Fibroblast of peridontal ligament (primary cell): ENCODE measurements at regions not wholly inside any gene's neighbourhood (a gene's known extent, or its start where the extent isn't known, plus 50 kb on each side); places are given as distances from the start of the nearest gene placed in this dataset.

ENCODE experiments used
- DNase-seq: peaks from one replicate; pipeline ENCODE4 v3.0.0-alpha.2; 2010; ENCODE audit errors: extremely low read depth

DNA sequence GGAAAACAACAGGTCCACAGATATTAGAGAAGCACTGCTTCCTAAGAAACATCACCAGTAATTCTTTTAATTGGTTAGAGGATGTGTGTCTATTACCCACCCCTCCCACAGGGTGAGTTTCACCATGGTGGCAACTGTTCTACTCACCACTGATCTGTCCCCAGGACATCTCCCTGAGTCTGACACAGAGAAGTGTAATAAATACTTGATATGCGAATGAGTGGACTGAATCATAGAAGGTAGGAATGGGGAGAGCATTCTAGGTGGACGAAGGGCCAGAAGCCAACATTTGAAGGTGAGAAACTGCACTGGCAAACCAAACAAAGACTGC, 452.7 kb upstream of the PROK2 start:
- DNase-seq: no peak

DNA sequence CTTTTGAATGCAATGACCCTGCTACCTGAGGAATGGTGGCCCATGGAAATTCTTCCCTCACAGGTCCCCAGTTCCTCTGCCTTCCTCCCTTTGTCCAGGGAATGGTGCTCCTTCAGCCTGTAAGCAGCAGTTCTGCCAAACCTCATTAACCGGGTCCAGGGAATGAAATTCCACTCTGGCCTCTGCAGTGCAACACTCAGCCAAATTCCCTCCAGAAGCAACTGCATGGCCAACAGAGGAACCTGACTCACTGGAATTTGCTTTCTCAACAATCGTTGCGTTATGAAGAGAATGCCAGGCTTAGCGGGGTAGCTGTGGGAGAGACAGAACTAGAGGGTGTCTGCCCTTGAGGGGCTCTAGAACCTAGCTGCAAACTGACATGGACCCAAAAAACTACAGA, 449.4 kb upstream of the PROK2 start:
- DNase-seq: peak; percentile 93

DNA sequence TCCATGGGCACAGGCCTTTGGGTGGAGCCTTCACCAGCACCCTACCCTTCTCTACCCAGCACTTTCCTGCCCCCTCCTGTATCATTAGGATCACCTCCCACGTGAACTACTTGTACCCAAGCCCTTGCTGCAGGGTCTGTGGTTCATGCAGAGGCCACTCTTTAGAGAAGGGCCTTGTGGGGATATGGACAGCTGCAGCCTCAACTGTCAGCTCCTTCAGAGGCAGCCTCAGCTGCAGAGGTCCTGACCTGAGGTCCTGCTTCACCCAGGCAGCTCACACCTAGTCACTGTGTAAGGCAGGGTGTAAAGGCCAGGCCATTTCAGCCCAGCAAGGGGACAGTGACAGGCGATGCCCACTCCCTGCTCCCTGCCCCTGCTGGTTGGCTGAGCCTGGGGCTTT, 448.6 kb upstream of the PROK2 start:
- no peak for DNase-seq

DNA sequence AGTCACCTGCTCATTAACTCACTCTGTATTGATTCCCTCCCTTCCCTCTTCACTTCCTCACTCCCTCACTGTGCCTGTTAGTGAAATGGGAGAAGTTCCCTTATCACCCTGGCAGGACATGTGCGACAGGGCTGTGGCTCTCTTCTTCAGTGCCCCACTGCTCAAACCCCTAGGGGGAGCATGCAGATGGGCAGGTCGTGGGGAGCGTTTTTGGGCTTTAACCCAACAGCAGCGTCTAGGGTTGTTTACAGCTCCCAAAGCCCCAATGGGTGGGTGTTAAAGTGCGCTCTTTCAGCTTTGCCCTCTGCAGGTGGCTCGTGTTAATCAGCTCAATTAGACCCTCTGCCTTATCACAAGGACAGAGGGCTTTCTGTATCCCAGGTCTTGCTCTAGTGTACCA, 447.8 kb upstream of the PROK2 start:
- DNase-seq: no peak

DNA sequence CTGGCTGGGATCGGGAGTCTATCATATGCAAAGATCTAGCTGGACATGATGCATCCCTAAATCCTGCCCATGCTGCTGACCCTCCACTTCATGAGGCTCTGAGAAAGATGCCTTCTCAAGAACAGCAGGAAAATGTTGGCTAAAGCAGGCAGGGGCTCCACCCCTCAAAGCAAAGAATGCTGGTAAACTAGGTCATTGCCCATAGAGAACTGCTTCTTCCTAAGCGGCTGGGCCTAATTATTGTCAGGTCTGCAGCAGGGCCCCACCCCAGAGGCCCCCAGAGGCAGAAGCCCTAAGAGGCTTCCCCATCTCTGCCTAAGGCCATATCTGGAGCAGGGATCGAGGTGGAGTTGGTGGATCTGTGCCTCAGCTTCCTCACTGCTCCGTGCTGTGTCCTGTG, 447.4 kb upstream of the PROK2 start:
- DNase-seq: no peak

DNA sequence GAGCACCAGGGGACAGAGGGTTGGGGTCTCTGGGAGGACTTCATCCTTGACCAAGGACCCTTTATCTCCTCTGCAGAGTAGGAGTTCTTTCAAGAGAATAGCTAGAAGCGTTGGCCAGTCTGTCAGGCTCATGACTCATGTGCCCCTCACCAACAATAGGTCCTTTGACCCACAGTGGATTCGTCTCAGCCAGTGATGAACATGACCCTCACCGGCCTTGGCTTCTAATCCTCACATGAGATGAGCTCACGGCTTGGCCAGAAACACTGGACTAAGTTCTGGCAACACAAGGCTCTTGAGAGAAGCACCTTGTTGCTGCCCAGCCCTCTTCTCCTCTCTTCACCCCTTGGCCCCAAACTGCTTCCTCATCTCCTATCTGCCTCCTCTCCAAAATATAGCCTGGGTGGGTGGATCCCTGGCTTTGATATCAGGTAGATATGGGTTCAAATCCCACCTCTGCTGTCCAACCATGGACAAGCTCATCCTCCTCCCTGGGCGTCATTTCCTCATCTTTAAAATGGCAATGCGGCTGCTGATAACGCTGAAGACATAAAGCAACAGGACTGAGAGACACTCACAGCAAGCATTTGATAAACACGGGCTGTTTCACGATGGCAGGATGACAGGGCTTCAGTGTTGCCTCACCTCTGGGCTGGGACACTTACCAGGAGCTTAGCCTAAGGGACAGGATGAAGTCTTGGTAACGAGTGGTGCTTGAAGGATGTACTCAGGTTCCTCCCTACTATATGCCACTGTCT, 446.7 kb upstream of the PROK2 start:
- no peak for DNase-seq

DNA sequence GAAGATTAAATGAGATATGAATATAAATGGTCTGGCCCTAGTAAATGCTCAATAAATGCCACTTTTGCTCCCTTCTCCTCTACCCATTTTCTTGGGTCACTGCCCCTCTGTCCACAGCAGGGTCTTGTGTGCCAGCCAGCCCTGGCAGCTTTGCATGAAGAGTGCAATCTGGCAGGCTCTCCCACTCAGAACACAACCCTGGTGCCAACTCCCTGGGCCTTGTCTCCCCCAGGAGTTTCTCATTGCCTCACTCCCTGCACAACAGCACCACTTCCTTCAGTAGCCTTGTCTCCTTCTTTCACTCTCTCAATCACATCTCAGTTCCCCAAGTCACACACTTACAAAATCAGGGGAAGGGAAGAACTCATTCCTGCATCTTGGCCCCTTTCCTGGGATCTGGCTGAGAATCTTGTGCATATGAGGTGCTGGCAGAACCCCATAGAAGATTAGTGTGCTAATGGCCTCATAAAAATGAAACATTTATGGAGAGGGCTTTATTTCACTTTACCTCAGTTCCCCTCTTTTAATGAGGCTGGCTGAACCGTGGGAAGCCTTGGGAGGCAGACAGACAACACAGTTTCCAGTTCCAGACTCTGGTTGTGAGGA, 445.9 kb upstream of the PROK2 start:
- DNase-seq: peak; percentile 25

DNA sequence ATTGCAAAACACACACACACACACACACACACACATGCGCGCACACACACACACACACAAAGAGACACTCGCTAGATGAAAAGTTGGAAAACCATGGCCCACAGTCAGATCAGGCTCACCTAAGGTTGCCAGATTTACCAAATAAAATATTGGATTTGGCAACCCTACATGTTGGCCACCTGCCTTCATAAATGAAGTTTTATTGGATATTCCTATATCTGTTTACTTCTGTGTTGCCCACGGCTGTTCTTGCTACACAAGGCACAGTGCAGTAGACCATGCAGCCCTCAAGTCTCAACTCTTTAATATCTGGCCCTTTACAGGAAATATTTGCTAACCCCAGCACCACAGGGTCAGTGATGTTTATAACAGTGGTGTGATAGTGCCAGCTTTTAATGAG, 445.0 kb upstream of the PROK2 start:
- DNase-seq: no peak

DNA sequence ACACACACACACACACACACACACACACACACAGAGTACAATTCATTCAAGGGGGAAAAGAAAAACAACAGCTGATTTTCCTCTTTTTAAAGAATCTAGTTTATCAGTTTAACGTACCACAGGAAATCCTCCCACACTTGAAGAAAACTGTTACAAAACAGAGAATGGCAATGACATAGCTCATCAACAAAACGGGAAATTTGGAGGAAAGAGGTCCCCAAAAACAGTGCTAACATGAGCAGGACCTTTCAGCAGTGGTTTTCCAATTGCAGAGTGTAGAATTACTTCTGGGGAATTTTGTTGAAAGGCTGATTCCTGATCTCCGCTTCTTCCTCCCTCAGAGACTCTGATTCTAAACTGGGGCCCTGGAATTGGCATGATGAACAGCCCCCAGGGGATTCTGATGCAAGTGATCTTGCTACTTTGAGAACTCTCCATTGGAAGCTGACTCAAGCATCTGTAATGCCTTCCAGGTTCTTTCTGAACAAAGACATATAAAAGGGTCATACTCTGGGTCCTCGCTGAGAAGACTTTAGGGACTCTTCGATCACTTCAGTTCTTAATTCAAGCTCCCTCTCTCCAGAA, 442.6 kb upstream of the PROK2 start:
- peak; percentile 28 for DNase-seq

DNA sequence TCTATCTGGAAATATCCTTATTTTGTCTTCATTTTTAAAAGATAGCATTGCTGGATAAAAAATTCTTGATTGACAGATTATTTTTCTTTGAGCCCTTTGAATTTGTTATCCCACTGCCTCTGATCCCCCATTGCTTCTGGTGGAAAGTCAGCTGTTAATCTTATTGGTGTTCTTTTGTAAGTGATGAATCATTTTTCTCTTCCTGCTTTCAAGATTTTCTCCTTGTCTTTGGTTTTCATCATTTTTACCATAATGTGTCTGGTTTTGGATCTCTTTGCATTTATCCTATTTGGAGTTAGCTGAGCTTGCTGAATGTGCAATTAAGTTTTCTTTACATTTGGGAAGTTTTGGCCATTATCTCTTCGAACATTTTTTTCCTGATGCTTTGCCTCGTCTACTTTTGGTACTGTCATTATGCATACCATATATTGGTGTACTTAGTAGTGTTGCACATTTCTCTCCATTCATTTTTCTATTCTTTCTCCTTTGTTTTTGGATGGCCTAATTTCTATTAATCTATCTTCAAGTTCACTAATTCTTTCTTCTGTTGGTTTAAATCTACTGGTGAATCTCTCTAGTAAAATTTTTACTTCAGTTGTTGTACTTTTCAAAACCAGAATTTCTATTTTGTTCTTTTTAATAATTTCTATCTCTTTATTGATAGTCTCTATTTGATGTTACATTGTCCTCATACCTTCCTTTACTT, 440.0 kb upstream of the PROK2 start:
- no peak for DNase-seq

DNA sequence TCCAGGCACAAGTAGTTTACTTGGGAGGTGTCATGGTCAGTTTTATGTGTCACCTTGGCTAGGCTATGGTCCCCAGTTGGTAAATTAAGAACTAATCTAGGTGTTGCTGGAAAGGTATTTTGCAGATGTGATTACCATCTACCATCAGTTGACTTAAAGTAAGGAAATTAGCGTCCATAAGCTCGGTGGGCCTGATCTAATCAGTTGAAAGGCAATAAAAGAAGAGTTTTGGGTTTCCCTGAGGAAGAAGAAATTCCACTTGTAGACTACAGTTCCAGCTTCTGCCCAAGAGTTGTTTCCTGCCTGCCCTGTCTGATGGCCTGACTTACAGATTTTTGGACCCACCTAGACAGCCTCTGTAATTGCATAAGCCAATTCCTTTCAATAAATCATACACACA, 438.7 kb upstream of the PROK2 start:
- no peak for DNase-seq

DNA sequence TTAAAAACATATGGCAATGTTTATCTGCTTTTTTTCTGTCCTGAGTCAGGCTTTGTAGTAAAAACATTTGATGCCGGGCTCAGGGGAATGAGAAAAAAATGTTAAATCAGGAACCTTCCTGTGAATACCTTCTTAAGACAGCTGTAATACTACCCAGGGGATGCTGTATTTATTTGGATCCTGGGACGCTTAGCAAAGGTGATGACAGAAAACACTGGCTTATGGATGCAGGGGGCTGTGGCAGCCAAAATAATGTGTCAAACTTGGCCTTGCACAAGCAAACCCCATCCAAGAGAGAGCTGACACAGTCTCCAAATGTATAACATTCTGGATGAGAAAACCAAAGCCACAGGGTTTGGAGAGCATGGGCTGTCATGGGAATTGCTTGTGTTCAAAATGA, 438.2 kb upstream of the PROK2 start:
- DNase-seq: peak; percentile 60

DNA sequence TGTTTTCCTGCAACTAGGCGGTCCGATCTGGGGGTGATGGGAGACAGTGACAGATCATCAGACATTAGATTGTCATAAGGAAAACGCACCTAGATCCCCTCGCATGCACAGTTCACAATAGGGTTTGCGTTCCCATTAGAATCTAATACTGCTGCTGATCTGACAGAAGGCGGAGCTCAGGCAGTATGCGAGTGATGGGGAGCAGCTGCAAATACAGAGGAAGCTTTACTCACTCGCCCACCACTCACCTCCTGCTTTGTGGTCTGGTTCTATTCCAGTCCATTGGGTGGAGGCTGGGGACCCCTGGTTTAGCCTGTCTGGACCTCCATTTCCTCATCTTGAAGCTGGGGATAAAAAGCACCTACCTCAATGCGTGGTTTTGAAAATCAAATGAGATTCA, 437.5 kb upstream of the PROK2 start:
- no peak for DNase-seq

DNA sequence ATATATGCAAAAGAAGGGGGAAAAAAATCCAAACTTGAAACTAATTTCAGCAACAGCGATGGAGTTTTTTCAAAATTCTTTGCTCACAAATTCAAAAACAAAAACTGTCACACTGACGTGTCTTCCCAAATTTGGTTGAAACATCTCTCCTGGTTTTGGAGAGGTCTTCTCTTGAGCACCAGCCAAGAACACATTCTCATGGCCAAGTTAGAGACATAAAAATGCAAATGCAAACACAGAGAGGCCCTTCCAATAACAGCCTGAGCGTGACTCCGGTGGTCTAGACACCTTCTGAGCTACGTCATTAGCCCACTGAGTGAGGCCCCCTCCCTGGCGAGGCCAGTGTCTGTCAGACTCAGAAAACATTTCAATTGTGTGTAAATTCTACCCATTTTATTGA, 436.0 kb upstream of the PROK2 start:
- DNase-seq: peak; percentile 8

DNA sequence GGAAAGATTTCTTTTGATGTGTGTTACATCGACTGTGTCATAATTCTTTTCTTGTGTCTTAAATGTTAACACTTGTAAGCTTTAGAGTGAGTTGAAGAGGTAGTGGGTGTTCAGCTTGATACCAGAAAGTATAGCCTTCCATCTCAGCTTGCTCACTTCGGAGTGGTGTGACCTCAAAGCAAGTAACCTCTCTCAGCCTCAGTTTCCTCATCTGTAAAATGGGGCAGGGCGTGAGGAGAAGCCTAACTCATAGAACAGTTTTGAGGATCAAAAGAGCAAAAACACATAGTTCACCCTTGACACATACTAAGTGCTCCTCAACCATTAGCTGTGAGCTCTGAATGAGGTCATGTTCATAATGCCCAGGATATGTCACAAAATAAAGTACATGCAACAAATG, 434.8 kb upstream of the PROK2 start:
- DNase-seq: no peak

DNA sequence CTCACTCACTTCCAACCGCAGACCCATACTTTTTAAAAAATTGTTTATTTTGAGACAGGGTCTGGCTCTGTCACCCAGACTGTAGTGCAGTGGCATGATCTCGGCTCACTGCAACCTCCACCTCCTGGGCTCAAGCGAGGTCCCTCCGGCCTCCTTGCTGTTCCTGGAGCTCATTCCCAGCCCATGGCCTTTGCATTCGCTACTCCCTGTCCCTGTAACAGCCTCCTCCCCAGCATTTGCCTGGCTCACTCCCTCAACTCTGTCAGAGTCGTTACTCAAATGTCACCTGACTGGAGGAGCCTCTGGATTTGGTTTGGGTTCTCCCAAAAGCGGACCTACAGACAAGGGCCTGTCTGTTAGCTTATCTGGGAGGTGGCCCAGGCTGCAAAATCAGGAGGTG, 432.6 kb upstream of the PROK2 start:
- no peak for DNase-seq

DNA sequence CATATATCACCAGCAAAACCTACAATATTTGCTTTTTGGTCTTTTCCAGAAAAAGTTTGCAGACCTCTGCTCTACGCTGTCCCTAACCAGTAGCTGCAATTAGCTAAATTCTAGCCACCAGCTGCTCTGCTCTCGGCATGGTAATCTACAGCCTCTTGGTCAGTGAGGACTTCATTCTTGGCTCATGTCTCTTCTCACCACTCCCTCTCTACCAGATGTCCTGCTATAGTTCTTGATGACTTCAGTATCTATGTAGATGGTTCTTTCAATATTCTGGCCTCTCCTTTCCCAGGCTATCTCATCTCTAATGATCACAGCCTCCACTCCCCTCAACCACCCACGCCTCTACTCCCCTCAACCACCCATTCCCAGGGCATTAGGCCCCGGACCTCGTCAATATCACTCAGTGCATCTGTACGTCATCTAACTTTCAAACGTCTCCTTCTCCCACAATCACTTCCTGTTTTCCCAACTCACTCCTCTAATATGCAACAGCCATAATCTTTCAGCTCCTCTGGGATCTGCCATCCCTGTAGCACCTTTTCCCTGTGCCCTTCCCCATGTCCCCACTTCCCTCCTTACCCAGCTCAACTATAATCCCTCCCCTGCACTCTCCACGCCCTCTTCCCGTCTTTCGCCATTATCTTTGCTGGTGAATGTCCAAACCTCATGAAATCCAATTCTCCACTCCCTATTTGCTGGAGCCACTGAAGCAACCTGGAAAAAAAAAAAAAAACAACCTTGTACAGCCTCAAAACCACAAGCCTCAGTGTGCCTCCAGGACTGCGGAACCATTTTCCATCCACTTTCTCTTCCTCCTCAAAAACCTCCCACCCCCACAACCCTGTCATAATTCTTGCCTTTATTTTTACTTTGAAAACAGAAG, 429.4 kb upstream of the PROK2 start:
- DNase-seq: peak; percentile 23

DNA sequence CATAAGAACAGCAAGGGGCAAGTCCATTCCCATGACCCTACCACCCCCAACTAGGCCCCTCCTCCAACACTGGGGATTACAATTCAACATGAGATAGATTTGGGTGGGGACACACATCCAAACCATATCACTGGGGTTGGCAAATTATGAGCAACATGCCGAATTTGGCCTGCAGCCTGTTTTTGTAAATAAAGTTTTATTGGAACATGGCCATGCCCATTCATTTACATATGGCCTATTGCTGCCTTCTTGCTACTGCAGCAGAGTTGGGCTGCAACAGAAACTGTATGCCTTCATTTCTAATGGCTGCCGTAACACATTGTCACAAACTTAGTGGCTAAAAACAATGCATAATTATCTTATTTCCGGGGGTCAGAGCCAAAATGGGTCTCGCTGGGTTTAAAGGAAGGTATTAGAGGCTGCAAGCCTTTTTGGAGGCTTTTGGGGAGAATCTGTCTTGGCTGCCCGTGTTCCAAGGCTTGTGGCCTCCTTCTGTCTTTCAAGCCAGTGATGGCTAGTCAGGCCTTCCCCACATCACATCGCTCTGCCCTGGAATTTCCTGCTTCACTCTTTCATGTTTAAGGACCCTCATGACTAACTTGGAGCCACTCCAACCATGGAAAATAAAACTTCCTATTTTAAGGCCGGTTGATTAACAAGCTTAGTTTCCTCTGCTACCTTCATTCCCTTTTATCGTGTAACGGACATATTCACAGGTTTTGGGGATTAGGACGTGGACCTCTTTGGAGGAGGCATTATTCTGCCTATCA, 428.5 kb upstream of the PROK2 start:
- no peak for DNase-seq

DNA sequence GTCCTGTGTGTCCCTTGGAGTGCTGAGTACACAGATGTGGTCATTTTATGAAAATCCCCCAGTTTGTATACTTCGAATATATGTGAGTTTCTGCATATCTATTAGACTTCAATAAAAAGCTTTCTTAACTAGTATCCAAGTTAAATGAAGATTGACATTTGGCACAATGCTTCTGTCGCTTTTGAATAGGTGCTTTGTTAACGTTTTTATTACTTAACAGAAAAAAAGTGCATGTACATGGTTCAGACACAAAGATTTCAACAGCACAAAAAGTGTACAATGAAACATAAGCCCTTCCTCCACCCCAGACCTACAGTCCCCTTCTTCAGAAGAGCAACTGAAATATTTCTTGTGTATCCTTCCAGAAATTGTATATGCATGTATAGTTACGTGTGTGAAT, 427.4 kb upstream of the PROK2 start:
- no peak for DNase-seq

DNA sequence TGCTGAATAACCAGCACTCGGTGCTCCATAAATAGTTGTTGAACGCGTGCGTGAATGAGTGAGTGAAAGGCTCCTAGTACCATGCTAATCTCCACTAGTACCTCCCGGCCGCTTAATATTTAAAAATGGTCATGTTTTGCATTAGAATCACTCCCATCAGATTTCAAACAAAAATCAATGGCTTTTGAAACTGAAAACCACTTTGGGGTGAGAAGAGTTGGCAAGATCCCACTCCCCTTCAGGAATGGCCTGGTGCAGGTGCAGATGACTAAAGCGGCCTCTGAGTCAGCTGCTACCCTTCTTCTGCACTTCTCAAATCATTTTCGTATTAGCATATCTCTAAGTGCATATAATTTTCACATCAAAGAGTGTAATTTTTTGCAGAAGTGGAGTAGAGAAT, 425.3 kb upstream of the PROK2 start:
- DNase-seq: no peak

DNA sequence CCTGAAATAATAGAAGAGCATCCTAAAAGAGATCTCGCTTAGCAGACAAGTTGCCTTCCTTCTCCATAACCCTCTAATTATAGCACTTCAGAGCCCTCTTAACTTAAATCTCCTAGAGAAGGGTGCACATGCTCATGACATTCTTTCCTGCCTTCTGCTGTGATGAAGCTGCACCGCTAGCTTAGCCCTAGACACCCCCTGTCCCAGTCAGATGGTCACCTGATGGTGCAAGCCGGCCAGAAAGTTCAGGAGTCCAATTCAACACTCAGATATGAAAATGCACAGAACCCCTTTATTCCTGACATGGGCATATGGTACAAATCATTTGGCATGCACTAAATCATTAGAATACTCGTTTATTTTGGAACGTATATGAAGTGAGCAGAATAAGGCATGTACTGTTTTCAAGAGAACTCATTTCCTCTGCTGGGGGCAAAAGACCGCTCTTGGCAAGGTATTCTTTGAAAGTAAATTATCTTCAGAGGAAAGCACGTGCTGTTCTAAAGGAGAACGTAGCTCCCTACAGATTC, 420.4 kb upstream of the PROK2 start:
- no peak for DNase-seq
